ENCODE measurements at regions not wholly inside any gene's neighbourhood (a gene's known extent, or its start where the extent isn't known, plus 50 kb on each side); places are given as distances from the start of the nearest gene placed in this dataset.

GRCh38 chr7:69338144-69338543 lies 260.1 kb upstream of the AUTS2 start:
- TF ChIP-seq CTCF (IDR thresholded peaks at IDR 0.05; ENCODE audit: low read depth, low read length, poor library complexity, severe bottlenecking) (no peak), EZH2phosphoT487 (IDR thresholded peaks at IDR 0.05; ENCODE audit: borderline replicate concordance, low read length) (no peak)

Measured in DOHH2 (cell line).